Cerebellar cortex (tissue), 1 donor: ENCODE measurements at regions not wholly inside any gene's neighbourhood (a gene's known extent, or its start where the extent isn't known, plus 50 kb on each side); places are given as distances from the start of the nearest gene placed in this dataset.

ENCODE experiments used
- DNase-seq: peaks from one replicate; pipeline ENCODE4 v3.0.0-alpha.2; 2015; ENCODE audit warnings: low spot score

DNA sequence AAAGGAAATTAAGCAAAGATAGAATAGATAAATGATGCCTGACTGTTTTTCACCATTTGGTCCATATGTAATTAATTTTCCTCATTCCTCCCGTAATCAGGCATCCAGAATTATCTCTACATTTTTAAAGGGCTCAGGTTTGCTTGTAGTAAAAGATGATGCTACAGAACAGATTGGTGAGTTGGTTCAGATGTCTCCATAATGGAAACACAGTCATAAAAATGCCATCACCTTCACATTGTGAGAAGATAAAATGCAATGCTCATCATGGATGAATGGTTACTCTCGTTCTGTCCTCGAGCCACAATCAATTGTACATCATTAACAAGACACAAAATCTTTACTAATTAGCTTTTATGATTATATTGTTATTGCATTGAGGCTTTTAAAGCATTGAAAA, 64.9 kb upstream of the CELF2 start:
- no peak for DNase-seq

DNA sequence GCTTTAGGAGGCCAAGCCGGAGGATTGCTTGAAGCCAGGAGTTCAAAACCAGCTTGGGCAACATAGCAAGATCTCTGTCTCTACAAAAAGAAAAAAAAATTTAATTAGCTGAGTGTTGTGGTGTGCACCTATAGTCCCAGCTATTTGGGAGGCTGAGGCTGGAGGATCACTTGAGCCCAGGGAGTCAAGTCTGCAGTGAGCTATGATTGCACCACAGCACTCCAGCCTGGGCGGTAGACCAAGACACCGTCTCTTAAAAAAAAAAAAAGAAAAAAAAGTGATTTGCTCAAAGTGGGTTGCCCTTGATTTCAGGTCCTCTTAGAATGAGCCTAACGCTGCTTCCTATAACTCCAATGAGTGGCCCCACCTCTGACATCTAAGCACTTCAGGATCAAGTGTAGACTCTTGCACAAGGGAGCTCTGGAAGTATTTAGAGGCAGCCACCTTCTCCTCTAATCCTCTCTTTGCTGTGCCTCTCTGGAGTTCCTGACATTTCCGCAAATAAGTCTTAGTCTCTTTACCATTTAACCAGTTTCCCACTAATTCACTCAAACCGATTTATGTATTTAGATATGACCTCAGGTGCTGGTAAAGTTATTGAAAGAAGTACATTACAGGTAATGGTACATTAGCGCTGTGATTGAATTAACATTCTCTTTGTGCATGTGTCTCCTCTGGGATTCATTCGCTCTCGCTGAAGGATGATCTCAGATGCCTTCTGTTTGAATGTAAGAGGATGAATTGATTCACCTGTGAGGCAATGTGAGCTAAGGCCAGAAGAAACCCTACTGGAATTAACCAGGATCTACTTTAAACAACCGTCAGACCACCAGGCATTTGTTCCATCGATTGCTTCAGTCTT, 60.8 kb upstream of the CELF2 start:
- no peak for DNase-seq

DNA sequence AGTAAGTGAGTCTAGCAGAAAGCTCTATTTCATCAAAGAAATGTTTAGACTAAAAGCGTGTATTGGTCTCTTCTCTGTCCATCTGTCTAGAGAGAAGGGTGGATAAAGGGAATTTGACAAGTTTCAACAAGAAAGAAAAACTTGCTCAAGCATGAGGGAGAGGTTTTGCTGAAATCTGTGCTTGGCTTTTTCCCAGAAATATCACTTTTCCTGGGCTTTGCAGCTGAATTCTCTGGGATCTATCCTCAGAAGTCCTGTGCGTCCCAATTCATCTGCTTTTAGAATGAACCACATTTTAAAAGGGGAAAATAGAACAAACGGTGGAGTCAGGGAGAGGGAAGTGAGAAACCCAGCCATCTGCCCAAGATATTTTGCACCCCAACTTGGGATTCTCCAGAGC, 59.6 kb upstream of the CELF2 start:
- no peak for DNase-seq

DNA sequence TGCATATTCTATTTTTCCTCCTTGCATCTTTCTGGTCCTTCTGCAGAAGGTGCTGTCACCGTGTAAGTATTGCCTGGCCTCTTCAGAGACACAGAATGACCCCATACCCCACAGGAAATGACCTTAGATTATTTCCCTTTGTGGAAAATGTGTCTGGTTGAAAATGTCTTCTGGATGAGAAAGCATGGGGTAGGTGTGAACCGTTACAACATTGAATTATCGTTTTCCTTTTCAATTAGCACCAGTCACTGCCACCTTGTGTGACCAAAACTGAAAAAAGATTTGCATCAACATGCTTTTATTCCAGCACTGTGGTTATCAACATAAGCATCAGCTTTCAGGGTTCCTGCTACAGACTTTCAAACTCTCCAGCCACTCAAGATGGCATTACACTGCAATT, 58.0 kb upstream of the CELF2 start:
- no peak for DNase-seq

DNA sequence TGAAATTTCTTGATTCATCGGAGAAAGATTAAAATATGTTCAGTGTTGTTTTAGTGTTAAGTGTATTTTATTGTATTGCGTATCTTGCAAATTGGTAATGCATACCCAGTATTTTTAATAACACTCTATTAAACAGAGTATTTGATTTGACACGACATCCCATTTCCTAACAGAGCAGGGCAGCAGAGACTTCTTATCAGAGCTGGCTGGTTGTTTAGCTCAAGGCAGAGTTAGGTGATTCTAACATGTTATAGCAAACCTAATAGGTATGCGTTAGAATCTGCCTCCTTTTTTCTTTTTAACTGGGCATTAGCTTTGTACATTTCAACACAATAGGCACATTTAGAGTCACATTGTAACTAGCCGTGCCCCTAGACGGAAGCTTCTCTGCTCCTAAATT, 57.1 kb upstream of the CELF2 start:
- DNase-seq = no peak

DNA sequence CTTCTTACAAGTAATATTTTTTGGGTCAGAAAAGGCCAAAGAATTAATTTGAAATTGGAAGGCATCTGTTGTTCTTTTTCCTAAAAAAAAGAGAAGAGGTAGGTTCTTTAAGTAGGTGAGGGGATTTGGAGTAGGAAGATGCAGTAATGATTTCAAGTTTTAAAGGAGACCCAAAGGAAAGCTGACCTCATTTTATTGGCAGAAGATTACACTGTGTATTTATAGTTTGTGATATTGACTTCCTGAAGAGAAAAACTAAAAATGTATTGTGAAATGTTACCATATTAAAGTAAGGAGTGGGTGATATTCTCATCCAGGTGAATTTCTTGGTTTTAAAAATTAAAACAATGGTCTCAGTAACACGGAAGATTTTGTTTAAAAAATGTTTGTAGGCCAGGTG, 56.6 kb upstream of the CELF2 start:
- no peak for DNase-seq

DNA sequence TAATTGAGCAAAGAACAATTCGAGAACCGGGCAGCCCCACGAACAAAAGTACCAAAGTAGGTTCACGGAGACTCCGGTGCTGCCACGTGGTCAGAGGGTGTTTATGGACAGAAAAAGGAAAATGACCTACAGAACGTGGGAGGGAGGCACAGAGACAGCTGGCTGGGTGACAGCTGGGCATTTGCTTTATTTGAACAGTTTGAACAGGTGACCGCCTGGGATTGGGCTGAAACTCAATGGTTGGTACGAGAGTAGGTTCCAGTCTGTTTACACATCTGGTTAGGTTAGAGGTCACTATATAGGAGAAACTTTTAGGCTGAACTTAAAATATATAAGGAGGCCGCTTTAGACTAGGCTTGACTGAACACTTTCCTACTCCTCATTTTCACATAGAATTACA, 50.6 kb upstream of the CELF2 start:
- no peak for DNase-seq

DNA sequence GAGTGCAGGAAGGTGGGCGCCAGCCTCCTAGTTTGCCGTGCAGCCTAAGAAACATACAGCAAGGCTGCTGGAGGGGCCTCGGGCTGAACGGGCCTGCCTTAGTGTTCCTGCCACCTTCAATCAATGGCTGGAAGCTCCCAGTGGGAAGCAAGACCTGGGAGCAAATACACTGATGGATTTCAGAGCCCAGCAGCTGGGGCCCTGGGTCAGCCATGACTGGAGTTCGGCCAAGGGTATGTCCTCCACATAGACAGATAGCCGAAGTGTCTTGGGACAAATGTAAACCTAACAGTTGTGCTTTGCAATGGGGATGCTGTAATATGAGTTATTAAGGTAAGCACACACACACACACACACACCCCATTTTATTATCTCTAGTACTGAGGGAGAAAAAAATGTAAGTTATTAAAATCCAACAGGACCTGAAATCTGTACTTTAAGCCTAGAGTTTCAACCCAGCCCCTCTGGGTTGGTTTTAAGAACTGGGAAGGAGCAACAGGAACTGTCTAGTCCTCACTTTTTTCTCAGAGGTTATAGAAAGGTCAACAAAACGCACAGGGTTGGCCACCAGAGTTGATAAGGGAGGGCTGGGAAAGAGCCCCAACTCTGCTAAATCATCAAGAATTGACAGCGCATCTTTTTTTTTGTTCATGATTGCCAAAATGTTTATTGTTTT, 50.0 kb upstream of the CELF2 start:
- no peak for DNase-seq
